ENCODE measurements at regions not wholly inside any gene's neighbourhood (a gene's known extent, or its start where the extent isn't known, plus 50 kb on each side); places are given as distances from the start of the nearest gene placed in this dataset.

DNA sequence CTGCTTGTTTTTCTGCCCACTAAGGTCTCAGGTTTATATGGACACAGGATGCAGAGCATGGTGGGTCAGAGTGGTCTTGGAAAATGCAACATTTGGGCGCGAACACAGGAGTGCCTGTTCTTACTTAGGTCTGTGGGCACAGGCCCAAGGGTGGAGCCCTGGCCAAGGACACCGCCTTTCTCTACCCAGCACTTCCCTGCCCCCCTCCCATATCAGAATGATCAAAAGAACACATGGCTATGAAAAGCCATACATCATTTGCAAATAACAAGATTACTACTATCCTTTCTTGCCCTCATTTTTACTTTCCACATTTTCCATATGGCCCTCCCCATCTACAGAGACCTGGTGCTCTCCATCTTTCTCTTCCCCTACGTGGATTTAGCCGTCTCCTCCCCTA, 162.2 kb downstream of the ENC1 start:
- ChIA-PET CTCF (no interaction called here), POLR2A (no interaction called here)
- no peak for DNase-seq (ENCODE audit: extremely low spot score)
- TF ChIP-seq, protein P1, sequence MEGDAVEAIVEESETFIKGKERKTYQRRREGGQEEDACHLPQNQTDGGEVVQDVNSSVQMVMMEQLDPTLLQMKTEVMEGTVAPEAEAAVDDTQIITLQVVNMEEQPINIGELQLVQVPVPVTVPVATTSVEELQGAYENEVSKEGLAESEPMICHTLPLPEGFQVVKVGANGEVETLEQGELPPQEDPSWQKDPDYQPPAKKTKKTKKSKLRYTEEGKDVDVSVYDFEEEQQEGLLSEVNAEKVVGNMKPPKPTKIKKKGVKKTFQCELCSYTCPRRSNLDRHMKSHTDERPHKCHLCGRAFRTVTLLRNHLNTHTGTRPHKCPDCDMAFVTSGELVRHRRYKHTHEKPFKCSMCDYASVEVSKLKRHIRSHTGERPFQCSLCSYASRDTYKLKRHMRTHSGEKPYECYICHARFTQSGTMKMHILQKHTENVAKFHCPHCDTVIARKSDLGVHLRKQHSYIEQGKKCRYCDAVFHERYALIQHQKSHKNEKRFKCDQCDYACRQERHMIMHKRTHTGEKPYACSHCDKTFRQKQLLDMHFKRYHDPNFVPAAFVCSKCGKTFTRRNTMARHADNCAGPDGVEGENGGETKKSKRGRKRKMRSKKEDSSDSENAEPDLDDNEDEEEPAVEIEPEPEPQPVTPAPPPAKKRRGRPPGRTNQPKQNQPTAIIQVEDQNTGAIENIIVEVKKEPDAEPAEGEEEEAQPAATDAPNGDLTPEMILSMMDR (IDR thresholded peaks at IDR 0.05; ENCODE audit: control extremely low read depth, extremely low read depth, low read depth, missing control alignments): no peak

DNA sequence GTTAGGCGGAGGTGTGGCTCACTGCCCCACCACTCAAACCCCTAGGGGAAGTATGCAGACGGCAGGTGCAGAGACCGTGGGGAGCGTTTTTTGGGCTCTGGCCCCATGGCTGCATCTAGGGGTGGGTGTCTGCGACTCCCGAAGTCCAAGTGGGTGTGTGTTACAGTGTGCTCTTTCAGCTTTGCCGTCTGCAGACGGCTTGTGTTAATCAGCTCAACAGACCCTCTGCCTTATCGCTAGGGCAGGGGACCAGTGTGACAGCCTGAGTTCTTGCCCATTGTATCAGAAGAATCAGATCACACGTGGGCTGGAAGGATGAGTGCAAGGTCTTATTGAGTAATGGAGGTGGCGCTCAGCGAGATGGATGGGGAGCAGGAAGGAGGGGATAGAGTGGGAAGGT, 162.8 kb downstream of the ENC1 start:
- POLR2A ChIA-PET: no interaction called here
- CTCF ChIA-PET: no interaction called here
- DNase-seq (ENCODE audit: extremely low spot score): no peak
- TF ChIP-seq, protein P1 (IDR thresholded peaks at IDR 0.05; ENCODE audit: control extremely low read depth, extremely low read depth, low read depth, missing control alignments): no peak

DNA sequence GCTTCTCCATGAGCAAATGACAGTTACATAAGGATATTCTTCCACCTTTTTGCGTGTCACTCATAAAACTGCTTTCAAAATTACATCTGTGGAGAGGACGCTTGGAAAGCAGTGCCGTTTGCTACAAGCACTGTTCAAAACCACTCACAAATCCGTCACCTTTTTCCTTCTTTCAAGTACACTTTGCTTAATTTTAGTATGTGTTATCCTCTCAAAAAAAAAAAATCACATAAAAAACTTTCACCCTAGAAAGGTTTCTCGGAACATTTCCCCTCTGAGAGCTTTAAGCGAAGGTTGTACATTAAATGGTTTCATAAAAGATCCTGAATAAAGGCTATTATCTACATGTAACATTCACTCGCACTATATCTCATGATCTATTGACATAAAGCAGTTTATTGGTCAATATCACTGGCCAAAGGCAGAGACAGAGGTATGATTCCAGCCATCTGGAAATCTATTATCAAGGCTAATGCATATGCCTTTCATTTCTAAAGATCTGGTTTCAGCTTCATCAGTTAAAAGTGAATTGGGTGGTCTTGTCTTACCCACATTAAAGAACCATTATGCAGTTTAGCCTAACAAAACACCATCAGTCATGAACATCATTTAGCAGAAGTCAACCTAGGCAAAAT, 163.6 kb downstream of the ENC1 start:
- TF ChIP-seq, protein P1 (IDR thresholded peaks at IDR 0.05; ENCODE audit: control extremely low read depth, extremely low read depth, low read depth, missing control alignments): no peak
- ChIA-PET POLR2A (no interaction called here), CTCF (no interaction called here)

DNA sequence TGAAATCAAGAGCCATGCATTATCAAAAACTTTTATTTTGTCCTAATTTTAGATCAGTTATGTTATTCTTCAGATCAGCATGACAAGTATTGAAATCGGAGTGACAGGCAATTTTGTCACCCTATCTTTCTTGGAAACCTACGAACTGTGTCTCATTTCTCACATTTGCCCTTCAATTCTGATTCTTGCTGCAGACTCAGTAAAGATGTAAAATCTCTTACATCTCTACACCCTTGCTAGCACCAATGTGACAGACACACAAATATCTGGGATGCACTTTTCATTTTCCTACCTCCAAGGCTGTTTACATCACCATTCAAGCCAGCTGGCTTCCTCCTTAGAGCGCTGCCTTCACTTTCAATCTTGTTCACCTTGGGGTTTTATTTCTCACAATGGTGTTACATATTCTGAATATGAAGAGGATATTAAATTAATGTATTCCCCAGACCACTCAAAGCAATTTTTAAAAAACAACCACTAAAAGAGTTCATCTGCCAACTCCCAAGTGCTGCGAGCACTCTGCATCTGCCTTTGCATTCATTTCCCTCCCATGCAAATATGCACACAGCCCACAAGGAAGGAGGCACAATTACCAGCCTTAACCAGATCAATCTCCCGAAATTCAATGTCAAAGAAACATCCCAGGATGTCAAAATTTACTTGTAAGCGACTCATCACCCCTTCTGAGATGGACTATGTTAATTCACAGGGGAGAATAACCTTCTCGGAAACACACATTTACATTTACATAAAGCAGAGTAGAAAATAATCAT, 164.3 kb downstream of the ENC1 start:
- DNase-seq (ENCODE audit: extremely low spot score): no peak
- TF ChIP-seq, protein P1 (IDR thresholded peaks at IDR 0.05; ENCODE audit: control extremely low read depth, extremely low read depth, low read depth, missing control alignments): no peak
- POLR2A ChIA-PET: no interaction called here
- CTCF ChIA-PET: no interaction called here

More for the DNA sequence above, 163.6 kb downstream of the ENC1 start:
- no peak for DNase-seq (ENCODE audit: extremely low spot score)

DNA sequence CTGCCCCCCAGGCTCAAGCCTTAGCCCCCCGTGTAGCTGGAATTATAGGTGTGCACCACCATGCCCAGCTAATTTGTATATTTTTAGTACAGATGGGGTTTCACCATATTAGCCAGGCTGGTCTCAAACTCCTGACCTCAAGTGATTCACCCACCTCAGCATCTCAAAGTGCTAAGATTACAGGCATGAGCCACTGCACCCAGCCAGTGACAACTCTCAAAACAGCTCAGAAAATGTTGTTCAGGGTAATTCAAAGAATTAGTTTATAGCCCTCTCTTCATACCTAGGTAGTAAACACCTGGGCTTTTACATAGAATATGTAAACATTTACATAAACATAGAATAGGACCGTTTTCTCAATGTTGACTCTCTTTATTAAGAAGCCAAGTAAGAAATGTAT, 168.7 kb downstream of the ENC1 start:
- TF ChIP-seq, protein P1 (IDR thresholded peaks at IDR 0.05; ENCODE audit: control extremely low read depth, extremely low read depth, low read depth, missing control alignments): no peak
- ChIA-PET CTCF (interaction anchor here (0.6 kb wide), 1 partner anchor 28 kb away, joined by 3 read pairs; no protein-coding TSS in a partner anchor), POLR2A (no interaction called here)
- DNase-seq (ENCODE audit: extremely low spot score): no peak

DNA sequence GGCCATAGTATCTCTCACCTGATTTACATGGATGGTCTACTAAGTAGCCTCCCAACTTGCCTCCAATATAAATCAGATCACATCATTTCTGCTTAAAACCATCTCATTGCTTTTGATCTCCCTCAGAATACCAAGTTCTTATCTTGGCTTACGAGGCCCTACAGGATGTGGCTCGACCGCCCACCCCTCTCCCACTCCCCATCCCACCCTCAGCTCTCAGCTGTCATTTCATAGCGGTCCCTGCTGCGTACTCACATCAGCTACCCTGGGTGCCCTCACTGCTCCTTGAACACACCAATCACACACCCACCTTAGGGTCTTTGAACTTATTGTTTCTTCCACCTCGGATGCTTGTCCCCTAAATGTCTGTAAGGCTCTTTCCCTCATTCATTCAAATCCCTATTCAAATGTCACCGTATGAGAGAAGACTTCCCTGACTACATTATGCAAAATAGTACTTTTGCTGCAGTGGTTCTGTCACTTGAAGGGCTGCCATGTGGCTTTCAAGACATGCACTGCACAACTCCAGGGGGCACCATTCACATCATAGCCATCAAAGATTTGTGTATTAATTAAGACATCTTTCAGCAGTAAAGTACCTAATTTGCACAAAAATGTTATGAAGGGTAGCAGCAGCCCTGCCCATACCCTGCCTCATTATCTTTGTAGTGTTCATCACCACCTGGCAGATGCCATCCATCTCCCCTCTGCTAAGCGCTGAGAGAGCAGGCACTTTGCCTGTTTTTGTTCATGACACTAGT, 171.1 kb downstream of the ENC1 start:
- TF ChIP-seq, protein P1 (IDR thresholded peaks at IDR 0.05; ENCODE audit: control extremely low read depth, extremely low read depth, low read depth, missing control alignments): no peak
- DNase-seq (ENCODE audit: extremely low spot score): no peak
- ChIA-PET POLR2A (no interaction called here), CTCF (no interaction called here)

All from GM10248 (cell line).